T-helper 9 cell (primary cell): ENCODE measurements at regions not wholly inside any gene's neighbourhood (a gene's known extent, or its start where the extent isn't known, plus 50 kb on each side); places are given as distances from the start of the nearest gene placed in this dataset.

Source experiments
- DNase-seq: peaks from one replicate; pipeline ENCODE4 v3.0.0-alpha.2; 2020

DNA sequence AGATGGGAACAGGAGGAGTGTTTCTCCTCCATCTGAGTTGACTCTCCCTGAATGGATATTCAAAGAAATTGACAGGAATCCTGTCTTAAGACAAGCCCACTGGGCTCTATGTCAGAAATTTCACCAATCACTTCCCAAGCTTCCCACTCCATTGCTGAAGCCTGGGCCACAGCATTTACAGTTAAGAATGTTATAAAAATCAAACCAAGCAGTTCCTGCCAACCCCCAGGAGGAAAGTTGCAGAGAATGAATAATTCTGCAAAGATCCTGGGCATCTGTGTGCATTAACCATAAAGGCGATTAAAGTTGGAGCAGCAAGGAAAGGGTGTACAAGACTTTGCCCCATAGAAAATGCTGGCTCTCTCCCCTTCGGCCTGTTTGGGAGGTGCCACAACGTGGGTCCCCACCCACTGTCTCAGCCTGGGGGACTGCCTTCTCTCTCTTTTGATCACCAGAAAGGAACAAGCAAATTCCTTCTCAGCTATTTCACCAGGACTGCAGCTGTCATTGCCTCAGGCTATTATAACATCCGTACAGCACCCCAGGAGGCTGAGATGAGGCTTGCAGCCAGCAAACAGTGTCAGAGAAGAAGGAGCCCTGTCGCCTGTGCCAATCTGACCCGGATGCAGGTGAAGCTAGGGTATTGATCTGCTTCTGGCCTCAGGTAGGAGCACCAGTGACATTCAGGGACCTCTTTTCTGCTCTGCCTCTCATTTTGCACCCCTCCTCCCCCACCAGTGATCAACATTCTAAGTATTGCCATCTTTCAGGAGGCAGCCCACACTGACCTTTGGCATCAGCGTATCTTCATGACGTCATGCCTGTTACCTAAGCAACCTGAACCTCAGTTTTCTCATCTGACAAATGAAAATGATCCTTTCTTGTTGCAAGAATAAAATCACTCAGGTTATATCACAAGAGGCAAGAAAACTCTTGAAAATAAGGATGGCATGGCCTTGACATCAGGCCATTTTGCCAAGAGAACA lies 219.0 kb downstream of the SH3BP4 start:
- DNase-seq, result no peak

DNA sequence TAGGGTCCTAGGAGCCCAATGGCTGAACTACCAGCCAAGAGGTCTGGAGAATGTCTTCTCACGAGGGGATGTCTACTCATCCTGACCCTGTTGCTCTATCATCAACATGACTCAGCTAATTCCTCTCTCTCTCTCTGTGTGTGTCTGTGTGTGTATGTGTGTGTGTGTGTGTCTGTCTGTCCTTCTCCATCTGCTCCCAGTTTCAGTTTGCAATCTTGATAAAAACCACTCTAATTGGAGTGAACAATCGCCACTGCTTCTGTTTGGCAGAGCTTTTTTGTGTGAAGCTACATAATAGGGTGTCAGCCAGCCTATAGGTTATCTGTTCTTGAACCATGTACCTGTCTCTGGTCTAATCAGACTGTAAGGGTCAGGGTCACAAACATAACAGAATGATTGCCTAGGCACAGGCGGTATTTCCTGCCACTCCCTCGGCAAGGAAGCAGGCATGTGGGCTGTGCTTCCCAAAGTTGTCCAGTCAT lies 219.8 kb downstream of the SH3BP4 start:
- DNase-seq, result no peak

DNA sequence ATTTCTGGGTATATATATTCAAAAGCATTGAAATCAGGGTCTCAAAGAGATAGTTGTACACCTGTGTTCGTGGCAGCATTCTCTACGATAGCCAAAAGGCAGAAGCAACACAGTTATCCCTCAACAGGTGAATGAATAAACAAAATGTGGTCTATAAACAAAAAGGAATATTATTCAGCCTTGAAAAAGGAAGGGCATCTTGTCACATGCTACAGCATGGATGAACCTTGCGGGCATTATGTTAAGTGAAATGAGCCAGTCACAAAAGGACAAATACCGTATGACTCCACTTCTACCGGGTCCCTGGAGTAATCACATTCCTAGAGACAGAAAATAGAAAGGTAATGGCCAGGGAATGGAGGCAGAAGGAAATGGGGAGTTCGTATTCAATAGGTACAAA lies 228.8 kb downstream of the SH3BP4 start:
- no peak for DNase-seq

DNA sequence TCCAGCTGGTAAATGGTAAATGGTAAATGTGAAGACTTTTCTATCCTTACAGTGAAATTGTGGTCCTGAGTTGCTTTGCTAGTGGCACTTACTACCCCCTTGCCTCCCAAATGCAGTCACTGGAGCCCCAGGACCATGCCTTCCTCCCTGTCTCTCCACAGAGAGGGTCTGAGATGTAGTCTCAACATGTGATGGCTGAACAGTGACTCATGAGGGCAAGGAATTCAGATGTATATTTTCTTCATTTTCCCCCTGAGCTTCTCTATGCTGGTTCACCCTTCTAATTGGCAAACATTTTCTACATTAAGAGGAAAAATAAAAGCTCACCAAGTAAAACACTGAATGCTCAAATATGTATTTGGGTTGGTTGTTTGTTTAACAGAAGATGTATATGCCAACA lies 232.0 kb downstream of the SH3BP4 start:
- no peak for DNase-seq

DNA sequence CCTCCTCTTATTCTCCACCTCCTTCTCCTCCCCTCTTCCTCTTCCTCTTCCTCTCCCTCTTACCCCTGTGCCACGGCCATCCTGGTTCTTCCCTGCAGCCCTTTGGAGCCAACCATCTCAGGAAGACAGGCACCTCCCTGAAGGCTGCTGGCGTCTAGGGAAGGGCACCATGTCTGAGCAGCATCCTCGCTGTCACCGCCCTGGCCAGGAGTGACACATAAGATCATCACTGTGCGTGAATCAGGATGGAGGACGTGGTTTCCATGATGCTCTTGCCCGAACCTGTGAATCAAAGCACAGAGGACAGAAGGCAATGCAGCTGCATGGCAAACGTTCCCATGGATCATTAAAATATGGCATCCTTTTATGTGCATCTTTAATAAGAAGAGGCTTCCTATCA lies 236.0 kb downstream of the SH3BP4 start:
- no peak for DNase-seq

DNA sequence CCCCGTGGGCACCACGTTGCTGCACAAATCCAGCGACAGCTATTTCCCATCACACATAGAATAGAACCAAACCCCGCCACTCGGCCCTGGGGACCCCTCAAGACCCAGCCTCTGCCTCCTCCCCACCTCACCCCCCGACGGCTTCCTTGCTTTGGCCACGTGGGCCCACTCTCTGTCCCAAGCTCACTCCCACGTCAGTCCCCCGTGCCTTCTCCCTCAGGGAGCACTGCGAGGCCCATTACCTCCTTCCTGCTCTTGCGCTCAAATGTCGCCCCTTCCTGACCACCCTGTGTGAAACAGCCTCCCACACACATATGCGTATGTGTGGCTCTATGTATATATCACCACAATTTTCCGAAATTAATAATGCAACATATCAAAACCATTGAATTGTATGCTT lies 239.7 kb downstream of the SH3BP4 start:
- DNase-seq, result no peak

DNA sequence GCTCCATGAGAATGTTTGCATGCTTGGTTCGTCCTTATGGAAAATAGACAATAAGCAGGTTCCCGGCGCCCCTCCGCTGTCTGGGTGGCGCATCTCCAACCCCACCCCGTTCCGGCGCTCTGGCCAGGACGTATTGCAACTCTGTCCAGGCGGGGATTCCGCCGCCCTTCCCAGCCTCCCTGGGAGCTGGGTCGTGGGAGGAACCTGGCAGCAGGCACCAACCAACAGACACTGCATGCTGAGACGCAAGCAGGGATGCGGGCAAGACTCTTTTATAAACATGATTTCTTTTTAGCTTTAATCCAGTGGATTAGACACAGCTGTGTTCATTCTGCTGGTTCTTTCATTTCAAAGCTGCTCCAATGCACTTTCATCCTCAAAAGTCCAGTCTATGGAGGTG lies 240.2 kb downstream of the SH3BP4 start:
- no peak for DNase-seq

DNA sequence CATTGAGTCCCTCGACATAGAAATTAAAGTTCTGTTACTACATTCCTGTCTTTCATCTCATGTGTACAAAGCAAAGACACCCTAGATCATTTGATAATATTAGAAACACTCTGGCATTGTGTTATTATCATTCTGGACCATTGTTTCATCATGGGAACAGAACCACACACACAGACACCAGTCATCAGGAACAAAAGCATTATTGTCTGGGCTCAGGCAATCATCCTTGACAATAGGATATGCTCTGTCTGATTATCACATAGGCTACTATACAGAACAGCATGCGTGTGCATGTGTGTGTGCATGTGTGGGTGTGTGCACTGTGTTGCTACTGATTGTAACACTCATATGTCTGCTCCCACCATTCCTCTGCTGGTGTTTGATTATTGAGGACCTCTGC lies 242.5 kb downstream of the SH3BP4 start:
- no peak for DNase-seq

DNA sequence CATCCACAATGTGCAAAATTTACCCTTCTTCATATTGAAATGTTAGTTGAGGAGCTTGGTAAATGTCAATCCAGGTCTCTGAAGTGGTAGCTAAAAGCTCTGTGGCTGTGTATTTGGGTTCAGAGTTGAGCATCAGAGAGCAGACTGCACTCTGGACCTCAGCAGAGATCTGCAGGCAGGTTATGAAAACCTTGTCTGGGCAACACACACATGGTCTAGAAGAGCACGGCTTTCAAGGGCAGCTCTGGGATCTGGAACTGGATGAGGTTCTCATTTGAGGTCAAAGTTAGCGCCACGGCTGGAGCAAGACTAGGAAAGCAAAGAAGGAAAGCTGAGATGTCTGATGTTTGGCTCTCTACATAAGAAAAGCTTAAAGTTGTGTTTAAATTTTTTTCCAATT lies 243.0 kb downstream of the SH3BP4 start:
- no peak for DNase-seq

DNA sequence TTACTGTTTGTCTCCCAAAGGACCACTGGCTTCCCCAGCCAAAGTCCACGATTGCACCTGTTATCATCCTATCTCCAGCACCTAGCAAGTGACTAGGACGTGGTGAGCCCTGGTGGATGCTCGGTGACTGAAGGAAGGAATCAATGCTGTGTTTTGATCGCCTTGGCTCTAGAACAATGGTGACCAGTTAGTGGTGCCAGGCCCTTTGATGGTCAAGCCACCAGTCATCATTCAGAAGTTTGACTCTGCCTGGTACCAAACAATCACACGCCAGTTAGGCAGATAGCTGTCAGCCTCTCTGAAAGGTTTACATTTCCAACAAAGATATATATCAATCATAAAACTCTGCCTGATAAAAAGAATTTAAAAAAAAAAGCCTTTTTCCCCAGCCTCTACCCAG lies 244.1 kb downstream of the SH3BP4 start:
- no peak for DNase-seq

DNA sequence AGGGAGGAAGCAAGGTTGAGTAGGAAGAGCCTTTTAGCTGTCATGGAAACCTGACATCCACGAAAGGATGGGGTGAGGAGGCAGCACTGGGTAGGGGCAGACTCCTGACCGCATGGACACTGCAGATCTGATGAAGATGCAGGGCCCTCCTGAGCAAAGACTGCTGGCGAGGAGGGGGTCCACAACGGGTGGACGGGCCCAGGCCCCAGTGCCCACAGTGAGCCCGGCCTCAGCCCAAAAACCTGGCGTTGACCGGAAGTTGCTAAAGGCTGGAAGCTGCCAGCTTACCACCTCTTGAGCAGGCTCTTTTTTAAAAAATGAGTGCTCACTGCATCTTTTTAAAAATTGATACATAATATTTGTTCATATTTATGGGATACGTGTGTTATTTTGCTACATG lies 247.3 kb downstream of the SH3BP4 start:
- DNase-seq, result no peak

DNA sequence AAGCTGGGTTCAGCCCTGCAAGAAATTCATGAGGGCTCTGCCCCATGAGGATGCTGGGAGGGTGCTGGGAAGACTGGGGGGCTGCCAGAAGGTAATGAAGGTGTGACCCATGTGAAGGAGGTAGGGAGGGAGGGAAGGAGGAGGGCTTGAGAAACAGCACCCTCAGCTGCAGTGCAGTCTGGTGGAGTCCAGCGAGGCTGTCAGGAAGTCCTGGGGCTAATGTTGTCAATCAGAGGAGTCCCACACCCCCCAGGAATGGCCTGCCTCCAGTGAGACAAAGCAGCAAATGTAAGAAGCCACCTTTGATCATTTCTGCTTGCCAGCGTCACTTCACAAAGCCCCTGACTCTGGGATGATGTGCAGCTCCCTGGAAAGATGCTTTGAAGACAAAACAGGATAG lies 248.4 kb downstream of the SH3BP4 start:
- DNase-seq, result no peak

DNA sequence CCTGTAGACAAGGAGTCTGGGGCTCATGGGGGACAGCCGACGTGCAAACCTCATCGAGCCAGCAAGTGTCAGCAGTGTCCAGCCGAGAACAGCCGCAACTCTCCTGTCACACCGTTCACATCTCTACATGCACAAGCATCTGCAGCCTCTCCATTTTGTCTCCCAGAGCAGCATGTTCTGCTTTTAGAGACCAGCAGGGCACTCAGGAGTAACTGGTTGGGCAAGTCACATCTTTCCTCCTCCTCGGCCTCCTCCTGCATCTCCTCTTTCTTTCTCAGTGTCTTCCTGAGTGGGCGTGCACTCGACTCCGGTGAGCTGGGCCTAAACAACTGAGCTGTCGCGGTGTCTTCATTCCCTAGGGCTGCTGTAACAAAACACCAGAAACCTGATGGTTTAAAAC lies 249.9 kb downstream of the SH3BP4 start:
- DNase-seq, result no peak

DNA sequence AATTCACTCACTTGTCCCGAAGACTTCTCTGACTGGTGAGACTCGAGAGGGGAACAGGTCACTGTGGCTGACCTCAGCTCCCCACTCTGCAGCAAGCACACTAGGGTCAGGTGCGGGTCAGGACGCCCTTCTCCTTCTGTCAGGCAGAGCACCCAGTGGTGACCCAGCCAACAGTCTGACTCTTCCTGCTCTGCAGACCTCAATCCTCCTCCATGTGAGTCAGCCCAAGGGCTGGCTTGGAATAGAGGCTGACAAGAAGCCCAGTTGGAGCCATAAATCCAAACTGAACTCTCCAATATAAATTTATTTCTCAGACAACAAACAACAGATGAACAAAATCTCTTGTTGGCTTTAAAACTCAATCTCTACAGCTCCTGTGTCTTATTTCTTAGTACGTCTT lies 253.1 kb downstream of the SH3BP4 start:
- no peak for DNase-seq

DNA sequence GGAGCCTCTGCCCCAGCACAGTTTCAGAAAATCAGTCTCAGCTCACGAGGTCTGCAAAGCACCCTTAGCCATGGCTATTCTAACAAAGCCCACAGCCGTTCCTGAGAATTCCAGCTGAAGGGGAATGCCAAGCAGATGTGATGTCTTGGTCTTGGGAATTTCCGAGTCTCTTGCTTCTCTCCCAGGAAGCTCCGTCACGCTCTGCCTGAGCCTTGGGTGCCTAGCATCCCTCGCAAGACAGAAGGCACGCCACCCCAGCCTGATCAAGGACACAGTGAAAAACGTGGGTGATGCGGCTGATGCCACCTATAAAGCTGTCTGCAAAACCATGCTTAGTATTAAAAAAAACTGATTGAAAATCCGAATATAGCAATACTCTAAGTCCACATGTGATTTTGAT lies 254.6 kb downstream of the SH3BP4 start:
- no peak for DNase-seq

DNA sequence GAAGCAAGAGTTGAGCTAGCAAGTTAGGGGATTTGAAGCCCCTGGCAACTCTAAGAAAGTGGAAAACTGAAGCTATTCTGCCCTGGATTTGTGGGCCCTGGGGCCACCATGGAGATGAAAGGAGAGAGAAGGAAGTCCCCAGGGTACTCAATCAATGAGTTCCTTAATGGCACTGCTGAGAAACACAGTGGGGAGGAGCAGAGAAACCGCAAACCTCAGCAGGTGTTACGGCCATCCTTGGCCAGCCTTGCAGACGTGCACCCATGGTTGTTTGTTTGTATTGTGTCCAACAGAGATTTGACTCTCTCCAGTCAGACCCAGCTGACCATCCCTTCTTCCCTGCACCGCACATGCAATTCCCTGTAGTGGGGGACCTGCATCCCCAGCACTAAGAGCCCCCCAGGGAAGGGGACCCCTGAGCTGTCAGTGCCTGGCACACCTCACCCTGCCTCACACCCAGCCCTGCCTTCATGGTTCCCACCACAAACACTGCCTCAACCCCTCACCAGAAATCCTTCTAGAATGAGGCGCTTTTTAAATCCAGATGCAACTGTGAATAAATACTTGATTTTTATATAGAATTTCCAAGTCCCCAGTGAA lies 255.3 kb downstream of the SH3BP4 start:
- no peak for DNase-seq

DNA sequence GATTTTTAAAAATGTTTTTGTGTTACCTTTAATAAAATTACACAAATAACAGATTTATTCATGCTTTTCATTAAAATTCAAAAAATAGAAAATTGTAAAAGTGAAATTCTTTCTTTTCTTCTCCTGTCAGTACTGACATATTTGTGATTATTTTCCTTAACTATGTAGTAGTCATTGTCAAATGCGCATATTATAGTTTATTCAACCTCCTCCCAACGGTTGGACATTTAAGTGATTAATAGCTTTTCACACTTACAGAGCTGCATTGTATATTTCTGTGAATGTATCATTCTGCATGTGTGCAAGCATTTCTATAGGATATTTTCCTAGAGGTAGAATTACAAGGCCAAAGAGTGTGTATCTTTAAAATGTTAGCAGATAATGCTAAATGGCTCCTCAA lies 259.2 kb downstream of the SH3BP4 start:
- no peak for DNase-seq

DNA sequence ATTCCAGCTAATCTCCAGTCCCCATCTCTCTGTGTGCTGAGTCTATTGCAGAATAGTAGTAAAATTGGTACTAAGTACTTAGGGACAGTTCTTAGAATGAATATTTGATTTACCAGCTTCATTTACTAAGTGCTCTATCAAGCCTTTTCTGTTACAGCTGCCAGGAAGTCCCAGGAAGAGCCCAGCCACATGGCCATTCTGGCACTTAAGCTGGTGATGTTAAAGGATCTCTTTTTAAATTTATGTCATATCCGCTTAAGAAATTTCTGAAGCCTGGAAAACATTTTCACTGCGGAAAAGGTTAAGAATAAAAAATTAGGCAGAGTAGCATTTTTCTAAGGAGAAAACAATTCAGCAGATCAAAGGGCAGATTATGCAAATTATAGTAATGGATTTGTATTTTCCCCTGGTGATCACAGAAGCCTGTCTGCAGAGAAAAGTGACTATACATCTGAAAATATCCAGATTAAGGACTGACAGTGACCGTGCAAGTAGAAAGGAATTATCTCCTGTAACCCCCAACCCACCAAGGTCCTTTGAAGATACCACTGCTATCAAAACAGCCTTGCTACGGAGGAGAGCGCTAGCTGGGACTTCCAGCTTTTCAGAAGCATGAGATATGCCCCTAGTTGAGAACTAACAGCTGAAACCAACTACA lies 260.8 kb downstream of the SH3BP4 start:
- DNase-seq, result no peak

DNA sequence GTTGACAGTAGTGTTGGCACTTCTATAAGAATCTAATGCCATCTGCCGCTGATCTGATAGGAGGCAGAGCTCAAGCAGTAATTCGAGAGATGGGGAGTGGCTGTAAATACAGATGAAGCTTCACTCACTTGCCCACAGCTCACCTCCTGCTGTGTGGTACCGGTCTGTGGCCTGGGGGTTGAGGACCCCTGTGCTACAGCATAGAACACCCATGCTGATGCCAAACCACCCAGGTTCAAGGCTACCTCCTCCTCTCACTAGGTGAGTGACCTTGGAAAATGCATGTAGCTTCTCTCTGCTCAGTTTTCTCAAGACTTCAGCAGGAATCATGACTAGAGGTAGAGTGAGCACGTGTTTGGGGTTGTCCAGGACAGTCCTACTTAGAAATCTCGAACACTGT lies 263.4 kb downstream of the SH3BP4 start:
- no peak for DNase-seq

DNA sequence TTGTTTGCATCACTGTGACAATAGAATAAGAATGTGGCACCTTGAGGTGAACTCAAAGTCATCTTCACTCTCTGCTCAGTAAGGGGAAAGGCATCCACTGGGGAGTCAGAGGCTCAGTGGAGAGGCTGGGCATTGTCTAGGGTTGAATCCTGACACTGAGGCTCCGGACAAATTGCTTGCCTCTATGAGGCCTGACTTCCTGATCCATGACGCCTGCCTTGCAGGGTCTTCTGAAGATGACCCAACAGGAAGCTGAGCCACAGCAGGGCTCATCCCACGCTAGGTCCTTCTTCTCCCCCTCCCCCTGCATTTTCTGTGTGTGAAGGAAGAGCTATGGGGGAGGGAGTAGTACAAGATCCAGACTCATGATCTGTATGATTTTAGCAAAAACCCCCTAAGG lies 265.1 kb downstream of the SH3BP4 start:
- no peak for DNase-seq

DNA sequence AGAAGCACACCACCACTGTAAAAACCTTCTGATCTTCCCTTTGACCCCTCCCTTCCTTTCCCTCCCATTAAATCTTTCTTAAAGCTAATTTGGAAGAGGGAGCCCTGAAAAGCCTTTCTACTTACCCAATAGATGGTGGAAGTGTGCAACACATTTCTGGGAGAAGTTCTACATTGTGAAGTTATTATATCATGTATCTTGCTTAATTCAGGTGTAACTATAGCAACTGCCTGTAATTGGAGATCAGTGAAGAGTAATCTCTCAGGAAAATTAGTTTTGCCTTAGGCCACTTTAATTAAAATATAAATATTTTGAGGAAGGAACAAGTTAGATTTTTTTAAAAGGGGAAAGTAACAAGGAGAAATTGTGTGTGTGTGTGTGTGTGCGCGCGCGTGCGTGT lies 266.0 kb downstream of the SH3BP4 start:
- no peak for DNase-seq

DNA sequence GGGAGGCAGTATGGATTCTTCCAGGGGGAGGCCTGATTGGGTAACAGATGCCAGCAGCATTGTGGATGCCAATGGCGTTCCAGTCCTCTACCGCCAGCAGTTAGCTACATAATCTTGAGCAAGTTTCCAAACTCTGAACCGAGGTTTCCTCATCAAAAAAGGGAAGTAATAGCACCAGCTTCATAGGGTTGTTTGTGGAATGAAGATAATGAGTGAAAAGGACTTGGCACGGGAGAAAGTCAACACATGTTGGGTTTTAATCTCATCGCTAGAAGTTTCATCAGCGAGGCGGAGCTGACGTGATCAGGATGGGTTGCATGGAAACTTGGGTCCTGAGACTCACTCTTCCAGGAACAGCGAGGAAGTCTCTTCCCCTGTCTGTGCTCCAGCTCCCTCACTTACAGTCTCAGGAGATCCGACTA lies 266.7 kb downstream of the SH3BP4 start:
- no peak for DNase-seq

DNA sequence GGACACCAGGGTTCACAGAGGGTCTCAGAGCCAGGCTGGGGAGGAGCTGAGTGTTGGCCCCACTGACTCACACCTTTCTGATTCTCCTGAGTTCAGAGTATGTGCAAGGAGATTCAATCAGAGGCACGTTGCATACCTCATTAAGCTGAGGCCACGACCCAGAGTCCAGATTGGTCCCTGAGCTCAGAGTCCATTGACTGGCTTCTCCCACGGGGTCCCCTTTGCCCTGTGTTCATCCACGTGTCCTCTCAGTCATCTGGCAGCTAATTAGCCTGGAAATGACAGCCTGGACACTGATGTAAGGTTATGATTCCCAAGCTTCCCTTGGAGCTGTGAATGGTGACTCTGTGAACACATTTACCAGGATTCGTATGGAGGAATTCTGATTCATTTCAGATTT lies 267.2 kb downstream of the SH3BP4 start:
- no peak for DNase-seq

DNA sequence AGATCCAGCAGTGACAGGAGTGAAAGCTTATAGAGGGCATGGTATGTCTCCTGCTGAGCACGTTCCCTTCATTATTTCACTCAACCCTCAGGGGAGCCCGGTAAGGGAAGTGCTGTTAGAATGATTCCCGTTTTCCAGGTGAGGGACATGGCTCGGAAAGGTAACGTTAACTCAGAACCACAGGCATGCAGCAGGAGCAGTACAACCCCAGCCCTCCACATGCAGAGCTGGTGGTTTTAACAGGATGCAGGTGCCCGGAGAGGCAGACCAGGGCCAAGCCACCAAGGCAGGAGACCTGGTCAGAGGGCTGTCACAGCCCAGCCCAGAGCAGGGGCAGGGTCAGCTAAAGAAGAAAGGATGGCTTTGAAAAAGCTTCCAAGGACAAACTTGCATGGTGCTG lies 268.5 kb downstream of the SH3BP4 start:
- no peak for DNase-seq
